HCT116 (cell line): ENCODE measurements at regions not wholly inside any gene's neighbourhood (a gene's known extent, or its start where the extent isn't known, plus 50 kb on each side); places are given as distances from the start of the nearest gene placed in this dataset.

ENCODE experiments used
- ATAC-seq: fragments of 200-7000 bp; cut with Tn5 transposase; 2 replicates; pipeline ENCODE4 v1.9.1; 2020; ENCODE audit warnings: mild to moderate bottlenecking, moderate library complexity
- BruUV-seq: library from RNA; stranded (reverse); fragments of 400-500 nt; replicated peaks from 2 replicates; lab custom pipeline; 2021; lab: Mats Ljungman, UMichigan
- CTCF ChIA-PET: fragments of 300-600 bp; sonication (Branson Sonifier 250); formaldehyde crosslinking; loops from one replicate; lab custom pipeline; 2021; ENCODE audit warnings: antibody characterized with exemption; lab: Charles Lee
- POLR2A ChIA-PET: fragments of 300-600, 350-600 bp; sonication (Branson Sonifier 250); formaldehyde crosslinking; loops from one replicate; lab custom pipeline; 2021; ENCODE audit warnings: antibody characterized with exemption; lab: Charles Lee
- RAD21 ChIA-PET, 2 experiments: fragments of 300-600 bp; sonication (Branson Sonifier 250); formaldehyde crosslinking; loops; one replicate each; lab custom pipeline; 2023; ENCODE audit warnings: low total read pairs in 2 of 2; ENCODE audit not compliant: uncharacterized antibody in 2 of 2, unreplicated experiment in 2 of 2, low non-redundant PET in 1 of 2; lab: Charles Lee
- DNase-seq: peaks from one replicate; pipeline ENCODE4 v3.0.0-alpha.2; 2010; ENCODE audit warnings: low read depth, low spot score
- H2AFZ ChIP-seq: fragments of 200-600 bp; shearing (Covaris generic), sonication (generic); 2 replicates; pipeline ENCODE4 v1.6.1; 2017; ENCODE audit warnings: low read depth, mixed run types, mixed read lengths, antibody characterized with exemption, low read length; ENCODE audit not compliant: poor library complexity, severe bottlenecking
- H3K27ac ChIP-seq: 2 replicates; pipeline ENCODE4 v1.5.1; 2012; ENCODE audit warnings: low read depth, low read length
- H3K27me3 ChIP-seq: fragments of 200-600 bp; sonication (generic); 2 replicates; pipeline ENCODE4 v1.6.1; 2016; ENCODE audit warnings: mixed run types, low read length, mixed read lengths; ENCODE audit not compliant: insufficient read depth
- H3K36me3 ChIP-seq, 2 experiments: fragments of 200-500 bp in 1 of 2; fragments of 200-600 bp in 1 of 2; sonication (Bioruptor generic) in 1 of 2; sonication (generic) in 1 of 2; 2 replicates each; pipeline versions ENCODE4 v1.5.1 to v1.6.1; 2014 to 2016; ENCODE audit warnings: low read length in 2 of 2, inconsistent platforms in 1 of 2, mixed read lengths in 1 of 2, mixed run types in 1 of 2; ENCODE audit not compliant: insufficient read depth in 2 of 2, control insufficient read depth in 1 of 2
- H3K4me1 ChIP-seq, 2 experiments: fragments of 200-600 bp in 1 of 2; sonication (generic) in 1 of 2; 2 replicates each; pipeline versions ENCODE4 v1.5.1 to v1.6.1; 2012 to 2017; ENCODE audit warnings: low read length in 2 of 2, inconsistent platforms in 1 of 2, mild to moderate bottlenecking in 1 of 2, mixed read lengths in 1 of 2, mixed run types in 1 of 2, moderate library complexity in 1 of 2; ENCODE audit not compliant: insufficient read depth in 2 of 2, control insufficient read depth in 1 of 2
- H3K4me2 ChIP-seq: fragments of 200-600 bp; sonication (generic); 2 replicates; pipeline ENCODE4 v1.6.1; 2017; ENCODE audit warnings: mixed run types, low read length, mixed read lengths
- H3K4me3 ChIP-seq, 2 experiments: fragments of 200-600 bp in 1 of 2; sonication (generic) in 1 of 2; replicated peaks in 1 of 2; 2 replicates each; pipeline ENCODE4 v1.5.1; 2011 to 2016; ENCODE audit warnings: low read length in 2 of 2, control low read depth in 1 of 2, low read depth in 1 of 2, mild to moderate bottlenecking in 1 of 2, mixed read lengths in 1 of 2, mixed run types in 1 of 2
- H3K79me2 ChIP-seq: fragments of 200-600 bp; sonication (generic); 2 replicates; pipeline ENCODE4 v1.6.1; 2017; ENCODE audit warnings: mild to moderate bottlenecking, mixed run types, low read length, moderate library complexity, mixed read lengths; ENCODE audit not compliant: insufficient read depth
- H3K9ac ChIP-seq: fragments of 200-600 bp; sonication (generic); 2 replicates; pipeline ENCODE4 v1.6.1; 2016; ENCODE audit warnings: low read length, mixed read lengths
- H3K9me2 ChIP-seq: fragments of 200-600 bp; sonication (generic), shearing (Covaris generic); 2 replicates; pipeline ENCODE4 v1.6.1; 2017; ENCODE audit warnings: mixed run types, mild to moderate bottlenecking, moderate library complexity; ENCODE audit not compliant: insufficient read depth
- H3K9me3 ChIP-seq, 2 experiments: fragments of 200-500 bp in 1 of 2; fragments of 200-600 bp in 1 of 2; sonication (Bioruptor generic) in 1 of 2; sonication (generic) in 1 of 2; 2 replicates each; pipeline ENCODE4 v1.6.1; 2014 to 2017; ENCODE audit warnings: low read length in 2 of 2, mixed read lengths in 2 of 2, inconsistent platforms in 1 of 2, low read depth in 1 of 2, mild to moderate bottlenecking in 1 of 2, mixed run types in 1 of 2, moderate library complexity in 1 of 2; ENCODE audit not compliant: control insufficient read depth in 1 of 2, insufficient read depth in 1 of 2
- H4K20me1 ChIP-seq: fragments of 200-600 bp; sonication (generic), shearing (Covaris generic); 2 replicates; pipeline ENCODE4 v1.6.1; 2017; ENCODE audit warnings: mixed run types, mild to moderate bottlenecking, moderate library complexity; ENCODE audit not compliant: insufficient read depth
- CBX3 ChIP-seq: IDR thresholded peaks from 2 replicates; pipeline ENCODE4 v1.6.1; 2012; ENCODE audit warnings: low read depth
- CEBPB ChIP-seq: IDR thresholded peaks from 2 replicates; pipeline ENCODE4 v1.6.1; 2012; ENCODE audit warnings: low read depth
- EGR1 ChIP-seq: IDR thresholded peaks from 2 replicates; pipeline ENCODE4 v1.6.1; 2012; ENCODE audit warnings: low read depth
- EZH2 ChIP-seq: fragments of 200-600 bp; sonication (generic); IDR thresholded peaks from 2 replicates; pipeline ENCODE4 v1.6.1; 2017; ENCODE audit warnings: antibody characterized with exemption, mixed run types
- EZH2phosphoT487 ChIP-seq: fragments of 200-600 bp; IDR thresholded peaks from 2 replicates; pipeline ENCODE4 v1.6.1; 2018; ENCODE audit warnings: antibody characterized with exemption, borderline replicate concordance
- POLR2AphosphoS5 ChIP-seq: IDR thresholded peaks from 2 replicates; pipeline ENCODE4 v1.6.1; 2011; ENCODE audit warnings: mild to moderate bottlenecking, low read depth, low read length, moderate library complexity
- RAD21 ChIP-seq: IDR thresholded peaks from 2 replicates; pipeline ENCODE4 v1.6.1; 2012; ENCODE audit warnings: low read depth, mild to moderate bottlenecking
- SIN3A ChIP-seq: IDR thresholded peaks from 2 replicates; pipeline ENCODE4 v1.6.1; 2012; ENCODE audit warnings: low read depth
- SP1 ChIP-seq: IDR thresholded peaks from 2 replicates; pipeline ENCODE4 v1.6.1; 2012; ENCODE audit warnings: low read depth
- TCF7L2 ChIP-seq: IDR thresholded peaks from 2 replicates; pipeline ENCODE4 v1.7.0; 2011; ENCODE audit warnings: borderline replicate concordance, inconsistent platforms; ENCODE audit not compliant: insufficient read depth, insufficient read length; ENCODE audit errors: extremely low read depth
- ZNF274 ChIP-seq: fragments of 200-500 bp; sonication (Bioruptor generic); IDR thresholded peaks from 2 replicates; pipeline ENCODE4 v1.6.1; 2014; ENCODE audit warnings: mild to moderate bottlenecking, low read depth, low read length, inconsistent platforms
- intact Hi-C: fragments of 100-400 bp; cut with micrococcal nuclease; formaldehyde crosslinking; loops from 2 replicates; pipeline ENCODE4 v1.10.0; 2022
- TF ChIP-seq, protein P1 (sequence below): IDR thresholded peaks from 2 replicates; pipeline ENCODE4 v1.6.1; 2012
- TF ChIP-seq, protein P2 (sequence below): IDR thresholded peaks from 2 replicates; pipeline ENCODE4 v1.6.1; 2012; ENCODE audit warnings: low read depth

DNA sequence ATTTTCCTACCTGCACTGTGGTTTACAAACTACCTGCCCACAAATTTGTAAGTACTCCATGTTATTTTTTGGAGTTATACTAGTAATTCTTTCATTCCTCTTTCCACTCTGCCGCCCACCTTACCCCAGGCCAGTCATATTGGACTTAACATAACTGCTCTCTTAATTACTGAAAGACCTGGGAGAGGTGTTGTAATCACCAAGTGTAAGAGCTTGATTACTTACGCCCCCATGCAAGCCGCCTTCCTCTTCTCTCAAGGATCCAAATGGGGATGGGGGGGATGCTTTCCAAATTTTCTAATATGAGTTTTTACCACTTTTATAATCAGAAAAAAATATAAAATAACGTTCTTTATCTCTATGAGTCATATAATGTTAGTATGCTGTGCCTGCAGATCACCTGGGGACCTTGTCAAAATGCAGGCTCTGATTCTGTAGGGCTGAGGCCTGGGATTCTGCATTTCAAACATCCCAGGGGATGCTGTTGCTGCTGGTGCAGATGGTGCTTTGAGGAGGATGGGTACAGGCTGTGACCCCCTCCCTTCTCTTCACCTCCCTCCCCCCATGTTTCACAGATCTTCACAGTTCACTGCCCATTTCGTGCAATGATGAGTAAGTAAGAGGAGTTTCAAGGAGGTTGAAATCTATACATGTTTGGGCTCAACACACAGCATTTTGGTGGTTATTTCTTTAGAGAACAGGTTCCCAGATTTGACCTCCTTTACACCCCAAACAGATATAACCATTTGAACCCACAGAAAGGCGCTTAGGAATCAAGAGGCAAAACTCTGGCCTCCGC is 87.3 kb downstream of the SEC61B start:
- ChIA-PET RAD21 (no interaction called here), CTCF (no interaction called here), POLR2A (no interaction called here)
- H3K27ac ChIP-seq = no peak overlapping the region
- H3K4me3 ChIP-seq = no peak overlapping the region
- no peaks in the 10 kb centered on the region for H3K9me2 ChIP-seq
- H3K36me3 ChIP-seq = no peaks in the 10 kb centered on the region
- no peaks in the 10 kb centered on the region for H4K20me1 ChIP-seq
- no peak overlapping the region for H3K4me2 ChIP-seq
- H3K27me3 ChIP-seq = no peaks in the 10 kb centered on the region
- H3K9me3 ChIP-seq = no peaks in the 10 kb centered on the region
- intact Hi-C loops = no loop called here
- no peak for DNase-seq
- TF ChIP-seq CEBPB (no peak), EGR1 (no peak), TCF7L2 (no peak), RAD21 (no peak), ZNF274 (no peak), EZH2 (no peak), SP1 (no peak), SIN3A (no peak), POLR2AphosphoS5 (no peak), CBX3 (no peak), EZH2phosphoT487 (no peak)
- TF ChIP-seq, protein P1, sequence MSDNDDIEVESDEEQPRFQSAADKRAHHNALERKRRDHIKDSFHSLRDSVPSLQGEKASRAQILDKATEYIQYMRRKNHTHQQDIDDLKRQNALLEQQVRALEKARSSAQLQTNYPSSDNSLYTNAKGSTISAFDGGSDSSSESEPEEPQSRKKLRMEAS = no peak
- TF ChIP-seq, protein P2, sequence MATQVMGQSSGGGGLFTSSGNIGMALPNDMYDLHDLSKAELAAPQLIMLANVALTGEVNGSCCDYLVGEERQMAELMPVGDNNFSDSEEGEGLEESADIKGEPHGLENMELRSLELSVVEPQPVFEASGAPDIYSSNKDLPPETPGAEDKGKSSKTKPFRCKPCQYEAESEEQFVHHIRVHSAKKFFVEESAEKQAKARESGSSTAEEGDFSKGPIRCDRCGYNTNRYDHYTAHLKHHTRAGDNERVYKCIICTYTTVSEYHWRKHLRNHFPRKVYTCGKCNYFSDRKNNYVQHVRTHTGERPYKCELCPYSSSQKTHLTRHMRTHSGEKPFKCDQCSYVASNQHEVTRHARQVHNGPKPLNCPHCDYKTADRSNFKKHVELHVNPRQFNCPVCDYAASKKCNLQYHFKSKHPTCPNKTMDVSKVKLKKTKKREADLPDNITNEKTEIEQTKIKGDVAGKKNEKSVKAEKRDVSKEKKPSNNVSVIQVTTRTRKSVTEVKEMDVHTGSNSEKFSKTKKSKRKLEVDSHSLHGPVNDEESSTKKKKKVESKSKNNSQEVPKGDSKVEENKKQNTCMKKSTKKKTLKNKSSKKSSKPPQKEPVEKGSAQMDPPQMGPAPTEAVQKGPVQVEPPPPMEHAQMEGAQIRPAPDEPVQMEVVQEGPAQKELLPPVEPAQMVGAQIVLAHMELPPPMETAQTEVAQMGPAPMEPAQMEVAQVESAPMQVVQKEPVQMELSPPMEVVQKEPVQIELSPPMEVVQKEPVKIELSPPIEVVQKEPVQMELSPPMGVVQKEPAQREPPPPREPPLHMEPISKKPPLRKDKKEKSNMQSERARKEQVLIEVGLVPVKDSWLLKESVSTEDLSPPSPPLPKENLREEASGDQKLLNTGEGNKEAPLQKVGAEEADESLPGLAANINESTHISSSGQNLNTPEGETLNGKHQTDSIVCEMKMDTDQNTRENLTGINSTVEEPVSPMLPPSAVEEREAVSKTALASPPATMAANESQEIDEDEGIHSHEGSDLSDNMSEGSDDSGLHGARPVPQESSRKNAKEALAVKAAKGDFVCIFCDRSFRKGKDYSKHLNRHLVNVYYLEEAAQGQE = no peak
- ATAC-seq = no peak
- no peaks in the 10 kb centered on the region for H3K79me2 ChIP-seq
- peaks cover 0 to 2% of the 10 kb centered on the region in 2 experiments; a peak in 1 of 4 replicates for H3K4me1 ChIP-seq
- no TSS peak for BruUV-seq
- H3K9ac ChIP-seq = no peak overlapping the region
- no peak overlapping the region for H2AFZ ChIP-seq
